Liver (tissue), 8 donors: ENCODE measurements at regions not wholly inside any gene's neighbourhood (a gene's known extent, or its start where the extent isn't known, plus 50 kb on each side); places are given as distances from the start of the nearest gene placed in this dataset.

Source experiments
- DNase-seq: peaks from one replicate; pipeline ENCODE4 v3.0.0-alpha.2; 2017; ENCODE audit warnings: low spot score
- H3K27ac ChIP-seq, 2 donors: one replicate each; pipeline ENCODE4 v1.7.0; 2013; ENCODE audit warnings: inconsistent platforms in 2 of 2, low read length in 2 of 2, control low read depth in 1 of 2, low read depth in 1 of 2, mild to moderate bottlenecking in 1 of 2
- H3K27me3 ChIP-seq, 4 donors: one replicate each; pipeline versions ENCODE4 v1.6.1 to v1.7.0; 2013; ENCODE audit warnings: low read length in 3 of 4, inconsistent platforms in 1 of 4, mild to moderate bottlenecking in 1 of 4, moderate library complexity in 1 of 4; ENCODE audit not compliant: control insufficient read depth in 4 of 4, insufficient read depth in 4 of 4
- H3K36me3 ChIP-seq, 4 donors: one replicate each; pipeline versions ENCODE4 v1.6.1 to v1.7.0; 2013; ENCODE audit warnings: low read length in 3 of 4, mild to moderate bottlenecking in 3 of 4, low read depth in 1 of 4, moderate library complexity in 1 of 4; ENCODE audit not compliant: control insufficient read depth in 4 of 4, insufficient read depth in 3 of 4
- H3K4me1 ChIP-seq, 4 donors: one replicate each; pipeline versions ENCODE4 v1.6.1 to v1.7.0; 2013; ENCODE audit warnings: low read length in 3 of 4, mild to moderate bottlenecking in 3 of 4, moderate library complexity in 1 of 4; ENCODE audit not compliant: control insufficient read depth in 4 of 4, insufficient read depth in 4 of 4
- H3K4me3 ChIP-seq, 3 donors: one replicate each; pipeline versions ENCODE4 v1.6.1 to v1.7.0; 2013; ENCODE audit warnings: low read length in 3 of 3, control low read depth in 1 of 3, low read depth in 1 of 3, mild to moderate bottlenecking in 1 of 3
- H3K9ac ChIP-seq, 2 donors: one replicate each; pipeline ENCODE4 v1.7.0; 2013; ENCODE audit warnings: low read length in 2 of 2, mild to moderate bottlenecking in 2 of 2, moderate library complexity in 2 of 2, control low read depth in 1 of 2, low read depth in 1 of 2
- H3K9me3 ChIP-seq, 4 donors: one replicate each; pipeline versions ENCODE4 v1.6.1 to v1.7.0; 2013; ENCODE audit warnings: low read length in 3 of 4; ENCODE audit not compliant: control insufficient read depth in 4 of 4
- EGR1 ChIP-seq, 2 donors: IDR thresholded peaks; 2 replicates each; pipeline ENCODE4 v1.6.1; 2016 to 2018; ENCODE audit warnings: antibody characterized with exemption in 2 of 2, low read depth in 2 of 2
- FOXA1 ChIP-seq: IDR thresholded peaks from 2 replicates; pipeline ENCODE4 v1.6.1; 2016; ENCODE audit warnings: antibody characterized with exemption
- FOXA2 ChIP-seq: IDR thresholded peaks from 2 replicates; pipeline ENCODE4 v1.6.1; 2016; ENCODE audit warnings: antibody characterized with exemption
- GABPA ChIP-seq, 2 donors: IDR thresholded peaks in 1 of 2; conservative IDR thresholded peaks in 1 of 2; 2 replicates each; pipeline ENCODE4 v1.6.1; 2016; ENCODE audit warnings: antibody characterized with exemption in 2 of 2, mild to moderate bottlenecking in 1 of 2, moderate library complexity in 1 of 2
- HNF4A ChIP-seq, 2 donors: conservative IDR thresholded peaks; 2 replicates each; pipeline ENCODE4 v1.6.1; 2016; ENCODE audit warnings: antibody characterized with exemption in 2 of 2, mild to moderate bottlenecking in 2 of 2
- HNF4G ChIP-seq: IDR thresholded peaks from 2 replicates; pipeline ENCODE4 v1.6.1; 2016; ENCODE audit warnings: antibody characterized with exemption
- JUND ChIP-seq, 2 donors: IDR thresholded peaks; 2 replicates each; pipeline ENCODE4 v1.6.1; 2016; ENCODE audit warnings: antibody characterized with exemption in 2 of 2
- NR2F2 ChIP-seq: IDR thresholded peaks from 2 replicates; pipeline ENCODE4 v1.6.1; 2016; ENCODE audit warnings: antibody characterized with exemption
- RAD21 ChIP-seq, 2 donors: IDR thresholded peaks; 2 replicates each; pipeline ENCODE4 v1.6.1; 2016; ENCODE audit warnings: antibody characterized with exemption in 2 of 2, mild to moderate bottlenecking in 2 of 2
- RXRA ChIP-seq, 2 donors: IDR thresholded peaks; 2 replicates each; pipeline ENCODE4 v1.6.1; 2017 to 2018; ENCODE audit warnings: antibody characterized with exemption in 2 of 2, mild to moderate bottlenecking in 1 of 2
- SP1 ChIP-seq: IDR thresholded peaks from 2 replicates; pipeline ENCODE4 v1.6.1; 2018; ENCODE audit warnings: antibody characterized with exemption, mild to moderate bottlenecking
- TAF1 ChIP-seq: conservative IDR thresholded peaks from 2 replicates; pipeline ENCODE4 v1.6.1; 2016; ENCODE audit warnings: antibody characterized with exemption, mild to moderate bottlenecking
- YY1 ChIP-seq: IDR thresholded peaks from 2 replicates; pipeline ENCODE4 v1.6.1; 2016; ENCODE audit warnings: antibody characterized with exemption, mild to moderate bottlenecking
- WGBS: extraction: QIAGEN DNeasy Blood & Tissue Kit; methylation state at CpG from one replicate; pipeline ENCODE4 v1.1.7; 2013; 5-methylcytosine and 5-hydroxymethylcytosine counted together
- TF ChIP-seq, protein P1 (sequence below): IDR thresholded peaks from 2 replicates; pipeline ENCODE4 v1.6.1; 2016; ENCODE audit warnings: antibody characterized with exemption
- TF ChIP-seq, protein P2 (sequence below): IDR thresholded peaks from 2 replicates; pipeline ENCODE4 v1.6.1; 2016; ENCODE audit warnings: antibody characterized with exemption
- TF ChIP-seq, protein P3 (sequence below): fragments of 150-350 bp; IDR thresholded peaks from 2 replicates; pipeline ENCODE4 v1.5.1; 2017; ENCODE audit warnings: improper control_type of control experiment, low read depth, low read length; ENCODE audit not compliant: missing input control
- TF ChIP-seq, protein P4 (sequence below): IDR thresholded peaks from 2 replicates; pipeline ENCODE4 v1.6.1; 2016; ENCODE audit warnings: antibody characterized with exemption, mild to moderate bottlenecking
- TF ChIP-seq, protein P5 (sequence below): IDR thresholded peaks from 2 replicates; pipeline ENCODE4 v1.6.1; 2016; ENCODE audit warnings: antibody characterized with exemption
- donor health status: healthy.
- donor health status: healthy.
- donor health status: healthy.
- donor health status: healthy.
- donor health status: healthy.

DNA sequence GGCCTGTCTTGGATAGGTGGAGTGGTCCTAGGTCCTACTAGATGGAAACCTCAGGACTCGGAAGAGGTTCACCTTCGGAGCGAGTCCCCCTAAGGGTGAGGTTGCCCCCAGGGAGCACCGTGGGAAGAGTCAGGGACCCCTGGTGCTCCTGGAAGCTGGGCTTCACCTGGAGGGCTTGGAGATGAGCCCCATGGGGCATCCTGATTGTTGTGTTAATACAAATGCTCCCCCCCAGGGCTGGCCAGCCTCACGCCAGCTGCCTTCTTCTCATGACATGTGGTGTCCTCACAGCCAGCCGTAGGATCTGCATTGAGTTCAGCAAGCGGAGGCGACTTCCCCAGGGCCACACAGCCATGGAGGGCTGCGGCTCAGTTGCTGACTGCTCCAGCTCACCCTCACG, 1487.5 kb downstream of the BRD1 start:
- H3K9ac ChIP-seq = no peak overlapping the region
- no peaks in the 10 kb centered on the region for H3K36me3 ChIP-seq
- H3K27me3 ChIP-seq = no peaks in the 10 kb centered on the region
- H3K27ac ChIP-seq = no peak overlapping the region
- TF ChIP-seq, protein P1, sequence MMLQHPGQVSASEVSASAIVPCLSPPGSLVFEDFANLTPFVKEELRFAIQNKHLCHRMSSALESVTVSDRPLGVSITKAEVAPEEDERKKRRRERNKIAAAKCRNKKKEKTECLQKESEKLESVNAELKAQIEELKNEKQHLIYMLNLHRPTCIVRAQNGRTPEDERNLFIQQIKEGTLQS = no peak
- TF ChIP-seq RXRA (IDR thresholded peaks at IDR 0.05) (no peak), NR2F2 (no peak), YY1 (no peak), HNF4G (no peak), SP1 (no peak), TAF1 (no peak), RAD21 (IDR thresholded peaks at IDR 0.05) (no peak), FOXA2 (no peak), FOXA1 (no peak), JUND (IDR thresholded peaks at IDR 0.05) (no peak), EGR1 (IDR thresholded peaks at IDR 0.05; ENCODE audit: low read depth in 2 of 2) (no peak), HNF4A (conservative IDR thresholded peaks at IDR 0.05) (no peak), GABPA (IDR thresholded peaks at IDR 0.05 in 1 of 2, conservative IDR thresholded peaks at IDR 0.05 in 1 of 2) (no peak)
- TF ChIP-seq, protein P2, sequence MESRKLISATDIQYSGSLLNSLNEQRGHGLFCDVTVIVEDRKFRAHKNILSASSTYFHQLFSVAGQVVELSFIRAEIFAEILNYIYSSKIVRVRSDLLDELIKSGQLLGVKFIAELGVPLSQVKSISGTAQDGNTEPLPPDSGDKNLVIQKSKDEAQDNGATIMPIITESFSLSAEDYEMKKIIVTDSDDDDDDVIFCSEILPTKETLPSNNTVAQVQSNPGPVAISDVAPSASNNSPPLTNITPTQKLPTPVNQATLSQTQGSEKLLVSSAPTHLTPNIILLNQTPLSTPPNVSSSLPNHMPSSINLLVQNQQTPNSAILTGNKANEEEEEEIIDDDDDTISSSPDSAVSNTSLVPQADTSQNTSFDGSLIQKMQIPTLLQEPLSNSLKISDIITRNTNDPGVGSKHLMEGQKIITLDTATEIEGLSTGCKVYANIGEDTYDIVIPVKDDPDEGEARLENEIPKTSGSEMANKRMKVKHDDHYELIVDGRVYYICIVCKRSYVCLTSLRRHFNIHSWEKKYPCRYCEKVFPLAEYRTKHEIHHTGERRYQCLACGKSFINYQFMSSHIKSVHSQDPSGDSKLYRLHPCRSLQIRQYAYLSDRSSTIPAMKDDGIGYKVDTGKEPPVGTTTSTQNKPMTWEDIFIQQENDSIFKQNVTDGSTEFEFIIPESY = no peak
- TF ChIP-seq, protein P3, sequence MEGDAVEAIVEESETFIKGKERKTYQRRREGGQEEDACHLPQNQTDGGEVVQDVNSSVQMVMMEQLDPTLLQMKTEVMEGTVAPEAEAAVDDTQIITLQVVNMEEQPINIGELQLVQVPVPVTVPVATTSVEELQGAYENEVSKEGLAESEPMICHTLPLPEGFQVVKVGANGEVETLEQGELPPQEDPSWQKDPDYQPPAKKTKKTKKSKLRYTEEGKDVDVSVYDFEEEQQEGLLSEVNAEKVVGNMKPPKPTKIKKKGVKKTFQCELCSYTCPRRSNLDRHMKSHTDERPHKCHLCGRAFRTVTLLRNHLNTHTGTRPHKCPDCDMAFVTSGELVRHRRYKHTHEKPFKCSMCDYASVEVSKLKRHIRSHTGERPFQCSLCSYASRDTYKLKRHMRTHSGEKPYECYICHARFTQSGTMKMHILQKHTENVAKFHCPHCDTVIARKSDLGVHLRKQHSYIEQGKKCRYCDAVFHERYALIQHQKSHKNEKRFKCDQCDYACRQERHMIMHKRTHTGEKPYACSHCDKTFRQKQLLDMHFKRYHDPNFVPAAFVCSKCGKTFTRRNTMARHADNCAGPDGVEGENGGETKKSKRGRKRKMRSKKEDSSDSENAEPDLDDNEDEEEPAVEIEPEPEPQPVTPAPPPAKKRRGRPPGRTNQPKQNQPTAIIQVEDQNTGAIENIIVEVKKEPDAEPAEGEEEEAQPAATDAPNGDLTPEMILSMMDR = no peak
- TF ChIP-seq, protein P4, sequence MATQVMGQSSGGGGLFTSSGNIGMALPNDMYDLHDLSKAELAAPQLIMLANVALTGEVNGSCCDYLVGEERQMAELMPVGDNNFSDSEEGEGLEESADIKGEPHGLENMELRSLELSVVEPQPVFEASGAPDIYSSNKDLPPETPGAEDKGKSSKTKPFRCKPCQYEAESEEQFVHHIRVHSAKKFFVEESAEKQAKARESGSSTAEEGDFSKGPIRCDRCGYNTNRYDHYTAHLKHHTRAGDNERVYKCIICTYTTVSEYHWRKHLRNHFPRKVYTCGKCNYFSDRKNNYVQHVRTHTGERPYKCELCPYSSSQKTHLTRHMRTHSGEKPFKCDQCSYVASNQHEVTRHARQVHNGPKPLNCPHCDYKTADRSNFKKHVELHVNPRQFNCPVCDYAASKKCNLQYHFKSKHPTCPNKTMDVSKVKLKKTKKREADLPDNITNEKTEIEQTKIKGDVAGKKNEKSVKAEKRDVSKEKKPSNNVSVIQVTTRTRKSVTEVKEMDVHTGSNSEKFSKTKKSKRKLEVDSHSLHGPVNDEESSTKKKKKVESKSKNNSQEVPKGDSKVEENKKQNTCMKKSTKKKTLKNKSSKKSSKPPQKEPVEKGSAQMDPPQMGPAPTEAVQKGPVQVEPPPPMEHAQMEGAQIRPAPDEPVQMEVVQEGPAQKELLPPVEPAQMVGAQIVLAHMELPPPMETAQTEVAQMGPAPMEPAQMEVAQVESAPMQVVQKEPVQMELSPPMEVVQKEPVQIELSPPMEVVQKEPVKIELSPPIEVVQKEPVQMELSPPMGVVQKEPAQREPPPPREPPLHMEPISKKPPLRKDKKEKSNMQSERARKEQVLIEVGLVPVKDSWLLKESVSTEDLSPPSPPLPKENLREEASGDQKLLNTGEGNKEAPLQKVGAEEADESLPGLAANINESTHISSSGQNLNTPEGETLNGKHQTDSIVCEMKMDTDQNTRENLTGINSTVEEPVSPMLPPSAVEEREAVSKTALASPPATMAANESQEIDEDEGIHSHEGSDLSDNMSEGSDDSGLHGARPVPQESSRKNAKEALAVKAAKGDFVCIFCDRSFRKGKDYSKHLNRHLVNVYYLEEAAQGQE = no peak
- TF ChIP-seq, protein P5, sequence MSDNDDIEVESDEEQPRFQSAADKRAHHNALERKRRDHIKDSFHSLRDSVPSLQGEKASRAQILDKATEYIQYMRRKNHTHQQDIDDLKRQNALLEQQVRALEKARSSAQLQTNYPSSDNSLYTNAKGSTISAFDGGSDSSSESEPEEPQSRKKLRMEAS = no peak
- no peaks in the 10 kb centered on the region for H3K9me3 ChIP-seq
- no peaks in the 10 kb centered on the region for H3K4me1 ChIP-seq
- H3K4me3 ChIP-seq = no peak overlapping the region
- no peak for DNase-seq
- 76% methylated on average over 10 of the region's 10 CpGs for WGBS
